Glomerular visceral epithelial cell (primary cell): ENCODE measurements at regions not wholly inside any gene's neighbourhood (a gene's known extent, or its start where the extent isn't known, plus 50 kb on each side); places are given as distances from the start of the nearest gene placed in this dataset.
"Not testable (repeated sequence)": the region's sequence is repeated elsewhere in the genome, so short reads cannot be mapped to it uniquely, and the experiment has no call there.

Experiments used
- DNase-seq: peaks from one replicate; pipeline ENCODE4 v3.0.0-alpha.2; 2016; ENCODE audit errors: extremely low spot score

DNA sequence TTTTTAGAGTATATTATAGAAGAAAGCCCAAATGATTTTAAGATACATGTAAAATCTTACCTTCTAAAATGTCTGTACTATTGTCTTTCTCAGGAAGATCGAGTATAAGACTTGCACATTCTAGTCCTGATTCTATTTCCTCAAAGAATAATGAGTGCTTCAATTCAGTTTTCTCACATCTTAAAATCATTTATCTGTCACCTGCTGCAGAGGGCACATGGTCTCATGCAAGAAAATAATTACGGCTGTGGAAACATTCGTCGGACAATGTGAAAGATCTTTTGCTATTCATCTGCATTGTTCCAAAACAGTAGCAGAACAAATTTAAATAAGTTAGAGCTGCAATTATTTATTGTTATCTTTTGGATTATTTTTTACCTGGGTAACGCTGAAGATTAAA, 1403.5 kb downstream of the PCDH9 start:
- DNase-seq = no peak

DNA sequence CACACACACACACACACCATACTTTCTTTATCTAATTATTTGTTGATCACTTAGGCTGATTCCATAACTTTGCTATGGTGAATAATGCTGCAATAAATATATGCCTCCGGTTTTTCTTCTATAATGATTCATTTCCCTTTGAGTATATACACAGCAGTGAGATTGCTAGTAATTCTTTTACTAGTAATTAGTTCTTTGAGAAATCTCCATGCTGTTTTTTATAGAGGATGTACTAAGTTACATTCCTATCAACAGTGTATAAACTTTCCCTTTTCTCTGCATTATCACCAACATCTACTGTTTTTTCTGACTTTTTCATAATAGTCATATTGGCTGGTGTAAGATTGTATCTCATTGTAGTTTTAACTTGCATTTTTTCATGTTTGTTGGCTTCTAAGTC, 1405.1 kb downstream of the PCDH9 start:
- DNase-seq = no peak

DNA sequence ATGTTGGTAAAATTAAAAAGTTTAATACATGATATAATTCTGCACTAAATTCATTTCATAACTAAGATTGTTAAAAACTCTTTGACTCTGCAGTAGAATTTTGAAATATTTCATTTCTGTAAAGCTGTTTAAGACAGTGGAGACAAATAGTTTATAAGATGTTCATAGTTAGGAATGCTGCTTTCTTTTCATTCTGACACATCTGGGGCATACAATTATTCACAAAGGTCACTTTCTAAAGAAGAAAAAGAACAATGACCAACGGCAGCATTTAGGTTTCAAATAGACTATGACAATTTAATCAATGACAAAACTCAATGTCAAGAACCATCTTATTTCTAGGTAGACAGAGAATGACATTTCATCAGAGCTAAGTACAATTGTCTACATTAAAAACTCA, 1422.1 kb downstream of the PCDH9 start:
- DNase-seq = no peak

DNA sequence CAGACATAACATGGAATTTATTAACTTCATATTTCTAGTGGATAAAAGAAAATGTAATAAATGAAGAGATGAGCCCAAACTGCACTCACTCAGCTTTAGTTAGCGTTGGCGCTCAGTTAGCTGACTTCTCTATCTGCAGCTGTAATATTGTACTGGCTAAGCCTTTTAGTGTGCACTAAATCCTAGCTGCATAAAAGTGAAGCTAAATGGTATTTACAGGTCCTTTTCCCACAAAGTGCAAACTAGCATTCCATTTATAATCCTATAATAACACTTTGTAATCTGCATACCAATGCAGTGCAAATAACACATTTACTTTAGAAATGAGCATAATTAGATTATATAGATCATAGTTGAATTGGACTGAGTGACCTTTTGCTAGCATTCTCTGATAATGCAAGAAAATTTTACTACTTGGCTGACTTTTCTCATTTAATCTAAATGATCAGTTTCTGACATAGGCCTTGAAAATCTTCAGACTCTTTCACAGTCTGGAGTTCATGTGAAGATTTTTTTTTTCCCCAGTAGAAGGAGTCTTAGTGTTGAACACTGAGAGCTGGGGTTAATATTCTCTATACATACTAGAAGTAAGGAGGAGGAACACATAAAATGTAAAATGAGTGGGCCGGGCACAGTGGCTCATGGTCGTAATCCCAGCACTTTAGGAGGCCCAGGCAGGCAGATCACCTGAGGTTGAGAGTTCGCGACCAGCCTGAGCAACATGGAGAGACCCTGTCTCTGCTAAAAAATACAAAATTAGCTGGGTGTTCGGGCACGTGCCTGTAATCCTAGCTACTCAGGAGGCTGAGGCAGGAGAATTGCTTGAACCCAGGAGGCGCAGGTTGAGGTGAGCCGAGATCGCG, 1426.4 kb downstream of the PCDH9 start:
- DNase-seq = no peak

DNA sequence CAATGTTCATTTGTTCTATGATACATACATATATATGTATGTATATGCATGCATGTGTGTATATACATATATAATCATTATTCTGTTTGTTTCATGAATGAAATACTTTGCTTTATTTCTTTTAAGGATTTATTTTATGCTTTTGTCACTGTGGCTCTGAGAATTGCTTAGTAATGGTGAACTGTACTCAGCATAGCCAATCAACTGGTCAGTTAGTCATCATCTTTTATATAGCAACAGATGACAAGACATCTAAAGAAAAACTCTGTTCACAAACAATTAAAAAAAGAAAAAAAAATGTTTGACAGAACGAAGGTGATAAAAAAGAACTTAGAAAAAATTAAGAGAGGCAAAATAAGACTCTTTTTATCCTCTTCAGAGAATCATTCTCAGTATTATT, 1440.3 kb downstream of the PCDH9 start:
- DNase-seq = no peak

DNA sequence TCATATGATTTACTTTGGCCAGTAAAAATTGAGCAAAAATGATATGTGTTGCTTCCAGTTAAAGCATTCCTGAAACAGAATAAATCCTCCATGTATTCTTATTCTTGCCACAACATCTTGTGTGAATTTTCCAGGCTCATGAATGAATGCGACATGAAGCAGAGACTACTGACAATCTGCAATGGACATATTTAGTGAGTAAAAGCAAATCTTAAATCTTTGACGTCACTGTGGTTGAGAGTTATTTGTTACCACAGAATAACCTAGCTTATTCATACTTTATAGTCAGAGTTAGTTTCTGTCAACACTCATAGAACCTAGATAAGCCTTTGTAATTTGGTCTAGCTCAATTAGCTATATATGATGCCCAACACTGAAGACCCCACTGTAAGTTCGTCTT, 1443.1 kb downstream of the PCDH9 start:
- no peak for DNase-seq

DNA sequence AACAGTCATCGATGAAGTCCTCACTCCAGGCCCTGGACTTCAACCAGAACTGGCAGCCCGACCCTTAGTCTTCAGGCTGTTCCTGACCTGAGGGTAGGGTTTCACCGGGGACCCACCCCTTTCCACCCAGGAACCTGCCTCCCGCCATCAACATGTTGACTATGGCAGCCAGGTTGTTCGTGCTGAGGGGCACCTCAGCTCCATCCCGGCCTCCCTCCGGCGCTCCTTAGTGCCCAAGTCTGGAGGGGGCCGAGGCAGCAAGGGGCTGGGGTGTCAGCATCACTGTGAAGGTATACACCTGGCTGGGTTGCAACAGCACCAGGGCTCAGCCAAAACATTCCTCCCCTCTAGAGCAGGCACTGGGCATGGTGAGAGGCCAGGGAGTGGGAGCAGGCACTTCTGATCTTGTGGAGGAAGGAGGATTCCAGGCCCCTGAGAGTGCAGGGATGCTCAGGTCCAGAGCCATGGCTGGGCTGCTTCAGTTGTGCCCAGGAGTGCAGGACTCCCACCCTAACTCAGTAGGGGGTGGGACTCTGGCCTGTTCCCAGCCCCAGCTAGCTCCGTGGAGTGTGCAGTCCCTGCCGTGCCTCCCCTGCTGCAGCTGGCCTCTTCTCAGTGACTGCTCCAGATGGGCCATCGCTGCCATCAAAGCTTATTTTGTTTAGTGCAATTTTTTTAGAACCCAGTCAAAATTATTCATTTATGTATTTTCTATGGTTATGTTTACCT, 1445.9 kb downstream of the PCDH9 start:
- no peak for DNase-seq

DNA sequence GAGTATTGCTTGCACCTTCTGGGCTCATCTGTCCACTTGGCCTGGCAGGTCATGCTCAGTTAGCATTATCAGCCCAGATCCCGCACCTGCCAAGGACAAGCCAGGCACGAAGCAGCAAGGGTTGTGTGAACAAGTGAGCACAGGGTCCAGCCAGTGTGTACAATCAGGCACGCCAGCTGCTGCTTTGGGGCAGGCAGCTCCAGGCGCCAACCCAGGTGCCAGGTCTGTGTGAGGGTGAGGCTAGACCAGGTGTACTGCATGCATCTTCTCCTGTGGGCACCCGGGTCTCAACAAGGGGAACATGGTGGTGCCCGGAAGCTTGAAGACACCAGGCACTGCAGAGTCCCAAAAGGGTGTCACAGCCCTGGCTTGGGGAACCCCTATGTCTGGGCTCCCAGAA, 1446.8 kb downstream of the PCDH9 start:
- DNase-seq = no peak

DNA sequence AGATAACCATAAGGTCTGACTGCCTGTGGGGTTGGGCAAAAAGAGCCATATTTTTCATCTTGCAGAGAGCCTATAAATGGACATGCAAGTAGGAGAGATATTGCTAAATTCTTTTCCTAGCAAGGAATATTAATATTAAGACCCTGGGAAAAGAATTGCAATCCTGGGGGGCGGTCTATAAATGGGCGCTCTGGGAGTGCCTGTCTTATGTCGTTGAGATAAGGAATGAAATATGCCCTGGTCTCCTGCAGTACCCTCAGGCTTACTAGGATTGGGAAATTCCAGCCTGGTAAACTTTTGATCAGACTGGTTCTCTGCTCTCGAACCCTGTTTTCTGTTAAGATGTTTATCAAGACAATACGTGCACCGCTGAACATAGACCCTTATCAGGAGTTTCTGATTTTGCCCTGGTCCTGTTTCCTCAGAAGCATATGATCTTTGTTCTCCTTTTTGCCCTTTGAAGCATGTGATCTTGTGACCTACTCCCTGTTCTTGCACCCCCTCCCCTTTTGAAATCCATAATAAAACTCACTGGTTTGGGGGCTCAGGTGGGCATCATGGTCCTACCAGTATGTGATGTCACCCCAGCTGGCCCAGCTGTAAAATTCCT, 1458.3 kb downstream of the PCDH9 start:
- not testable (repeated sequence) for DNase-seq

DNA sequence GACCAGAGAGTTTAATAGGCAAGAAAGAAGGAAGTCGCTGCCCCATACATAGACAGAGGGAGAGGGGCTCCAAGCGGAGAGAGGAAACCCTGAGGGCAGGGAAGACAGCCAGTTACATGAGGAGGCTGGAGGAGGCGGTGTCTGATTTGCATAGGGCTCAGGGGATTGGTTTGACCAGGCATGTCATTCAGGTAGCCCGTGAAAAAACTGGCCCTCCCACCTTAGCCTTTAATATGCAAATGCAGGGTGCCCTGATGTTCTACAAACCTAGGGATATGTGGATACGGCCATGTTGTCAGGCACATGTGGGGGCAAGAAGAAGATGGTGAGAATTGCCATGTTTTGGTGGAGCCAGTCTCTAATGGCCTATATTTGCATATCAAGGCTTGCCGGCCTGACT, 1461.6 kb downstream of the PCDH9 start:
- DNase-seq = no peak

DNA sequence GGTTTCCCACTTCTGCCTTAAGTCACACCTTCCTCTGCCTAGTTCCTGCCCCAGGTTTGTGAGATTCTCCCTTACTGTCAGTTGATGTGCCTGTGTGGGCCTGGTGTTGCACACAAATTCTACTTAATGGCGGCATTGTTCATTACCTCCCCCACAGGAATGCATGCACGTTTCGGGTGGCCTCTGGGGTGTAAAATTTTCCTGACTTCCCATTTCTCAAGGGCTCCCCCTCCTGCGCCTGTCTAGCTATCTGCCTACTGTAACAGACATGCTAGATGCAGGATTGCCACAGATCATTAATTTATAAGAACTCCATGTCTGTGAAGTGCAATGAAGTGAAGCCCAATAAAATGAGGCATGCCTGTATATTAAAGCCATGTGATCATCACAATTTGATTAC, 1466.3 kb downstream of the PCDH9 start:
- no peak for DNase-seq

DNA sequence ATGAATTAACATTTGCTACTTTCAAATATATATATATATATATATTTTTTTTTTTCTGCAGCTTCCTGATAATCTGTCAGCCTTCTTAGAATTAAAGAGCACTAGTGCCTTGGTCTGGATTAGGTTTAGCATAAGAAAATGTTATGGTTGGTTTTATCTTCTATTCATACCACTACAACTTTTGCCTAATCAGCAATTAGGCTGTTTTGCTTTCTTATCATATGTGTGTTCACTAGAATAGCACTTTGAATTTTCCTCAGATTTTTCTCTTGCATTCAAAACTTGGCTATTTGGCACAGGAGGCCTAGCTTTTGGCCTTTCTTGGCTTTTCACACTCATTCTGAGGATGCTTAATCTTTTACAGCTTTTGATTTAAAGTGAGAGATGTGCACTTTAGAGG, 1468.1 kb downstream of the PCDH9 start:
- DNase-seq = no peak

DNA sequence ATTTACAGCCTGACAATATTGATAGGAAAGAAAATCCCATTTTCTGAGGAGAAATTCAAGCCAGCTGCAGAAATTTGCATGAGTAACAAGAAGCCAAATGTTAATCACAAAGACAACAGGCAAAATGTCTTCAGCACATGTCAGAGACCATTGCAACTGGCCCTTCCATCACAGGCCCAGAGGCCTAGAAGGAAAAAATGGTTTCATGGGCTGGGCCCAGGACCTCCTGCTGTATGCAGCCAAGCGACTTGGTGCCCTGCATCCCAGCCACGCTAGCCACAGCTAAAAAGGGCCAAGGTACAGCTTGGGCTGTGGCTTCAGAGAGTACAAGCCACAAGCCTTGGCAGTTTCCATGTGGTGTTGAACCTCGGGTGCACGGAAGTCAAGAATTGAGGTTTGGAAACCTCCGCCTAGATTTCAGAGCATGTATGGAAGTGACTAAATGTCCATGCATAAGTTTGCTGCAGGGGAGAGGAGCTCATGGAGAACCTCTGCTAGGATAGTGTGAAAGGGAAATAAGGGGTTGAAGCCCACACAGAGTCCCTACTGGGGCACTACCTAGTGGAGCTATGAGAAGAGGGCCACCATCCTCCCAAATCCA, 1474.0 kb downstream of the PCDH9 start:
- no peak for DNase-seq

DNA sequence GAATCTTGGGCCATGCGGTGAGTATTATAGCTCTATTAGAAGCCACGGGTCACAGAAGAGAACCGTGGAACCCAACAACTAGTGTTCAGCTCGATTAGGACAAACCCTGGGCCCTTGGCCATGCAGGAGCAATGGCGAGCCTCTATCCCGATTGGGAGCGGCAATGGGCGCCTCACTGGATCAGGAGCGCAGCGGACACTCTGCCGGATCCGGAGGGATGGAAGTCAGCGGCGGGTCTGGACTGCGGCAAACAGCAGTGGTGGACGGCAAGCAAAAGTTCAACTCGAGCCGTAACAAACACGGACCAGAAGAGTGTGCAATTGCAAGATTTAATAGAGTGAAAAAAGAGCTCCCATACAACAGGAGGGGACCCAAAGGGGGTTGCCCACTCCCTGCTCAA, 1481.9 kb downstream of the PCDH9 start:
- DNase-seq = no peak

DNA sequence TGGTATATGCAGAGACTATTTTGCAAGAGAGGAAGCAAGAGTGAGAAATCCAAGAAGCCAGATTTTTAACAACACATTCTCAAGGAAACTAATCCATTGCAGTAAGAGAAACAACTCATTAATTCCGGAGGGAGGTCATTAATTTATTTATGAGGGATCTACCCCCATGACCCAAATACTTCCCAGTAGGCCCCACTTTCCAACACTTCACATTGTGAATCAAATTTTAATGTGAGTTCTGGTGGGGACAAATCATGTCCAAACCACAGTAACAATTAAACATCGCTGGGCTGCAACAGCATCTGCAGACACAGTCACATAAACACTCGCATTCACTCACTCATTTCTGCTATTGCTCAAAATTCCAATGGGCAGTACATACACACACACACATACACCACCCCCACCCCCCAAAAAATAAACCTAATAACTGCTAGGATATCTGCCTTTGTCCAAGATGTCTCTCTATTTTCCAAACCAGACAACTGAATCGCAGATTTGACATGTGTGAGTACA, 1483.7 kb downstream of the PCDH9 start:
- no peak for DNase-seq

DNA sequence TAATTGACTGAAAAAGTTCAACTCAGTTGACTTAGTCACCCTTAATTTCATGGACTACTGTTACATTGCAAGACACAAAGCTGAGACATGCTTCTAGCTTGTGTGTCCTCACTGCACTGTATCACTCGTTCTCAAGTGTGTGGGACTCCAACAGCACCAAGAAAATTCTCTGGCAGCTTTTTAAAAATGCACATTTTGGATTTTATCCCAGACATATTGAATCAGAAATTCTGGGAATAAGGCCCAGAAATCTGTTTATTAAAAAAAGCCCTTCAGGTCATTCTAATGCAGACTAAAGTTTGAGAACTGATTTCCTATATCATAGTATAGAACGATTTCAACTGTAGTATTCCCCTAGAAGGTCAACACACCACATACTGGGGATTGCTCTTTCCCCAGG, 1485.3 kb downstream of the PCDH9 start:
- DNase-seq = no peak

DNA sequence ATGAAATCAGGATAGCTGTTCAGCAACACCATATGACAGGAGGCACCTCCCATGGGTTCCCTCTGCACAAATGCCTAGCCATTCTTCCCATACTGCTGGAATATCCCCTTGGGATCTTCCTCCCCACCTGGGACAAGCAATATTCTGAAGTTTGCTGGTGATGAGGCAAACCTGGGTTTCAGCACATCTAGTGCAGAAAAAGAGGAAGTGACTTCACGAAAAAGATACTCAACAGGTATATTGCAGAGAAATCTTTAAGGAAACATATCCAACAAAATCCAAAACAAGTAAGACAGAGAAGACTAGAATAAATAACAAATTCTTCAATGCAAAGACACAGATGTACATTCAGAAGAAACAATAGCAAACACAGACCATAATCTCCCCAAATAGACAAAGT, 1497.0 kb downstream of the PCDH9 start:
- DNase-seq = no peak

DNA sequence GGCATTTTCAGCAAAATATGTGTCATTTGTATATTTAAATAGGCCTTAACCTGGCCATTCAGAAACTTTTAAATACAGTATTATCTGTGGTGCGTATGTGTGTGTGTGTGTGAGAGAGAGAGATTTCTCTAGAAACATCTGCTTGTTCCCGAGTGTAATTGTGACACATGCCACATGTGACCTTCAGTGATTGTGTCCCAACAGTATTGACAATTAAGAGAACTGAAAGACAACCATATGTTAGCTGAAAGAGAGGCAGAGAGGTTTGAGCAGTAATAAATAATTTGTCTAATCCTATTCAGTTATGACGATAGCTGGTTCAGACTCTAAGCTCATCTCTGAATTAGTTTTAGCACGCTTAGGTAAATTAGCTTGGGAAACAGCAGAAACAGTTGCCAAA, 1503.1 kb downstream of the PCDH9 start:
- DNase-seq = no peak

DNA sequence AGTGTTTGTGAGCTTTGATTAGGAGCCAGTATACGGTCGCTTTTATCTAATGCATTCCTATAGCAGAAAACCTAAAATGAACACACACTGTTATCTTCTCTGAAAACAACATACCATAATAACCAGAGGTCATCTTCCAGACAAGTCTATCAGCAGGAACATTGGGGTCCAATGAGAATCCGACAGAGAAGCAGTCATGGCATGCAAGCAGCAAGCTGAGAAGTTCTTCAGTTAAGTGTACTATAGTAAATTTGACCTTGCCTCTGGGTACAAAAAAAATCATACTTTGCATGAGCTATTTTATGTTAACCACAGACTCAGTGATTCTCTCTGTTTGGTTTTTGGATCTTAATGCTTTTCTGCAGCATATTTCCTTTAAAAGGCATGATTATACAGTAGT, 1505.1 kb downstream of the PCDH9 start:
- no peak for DNase-seq

DNA sequence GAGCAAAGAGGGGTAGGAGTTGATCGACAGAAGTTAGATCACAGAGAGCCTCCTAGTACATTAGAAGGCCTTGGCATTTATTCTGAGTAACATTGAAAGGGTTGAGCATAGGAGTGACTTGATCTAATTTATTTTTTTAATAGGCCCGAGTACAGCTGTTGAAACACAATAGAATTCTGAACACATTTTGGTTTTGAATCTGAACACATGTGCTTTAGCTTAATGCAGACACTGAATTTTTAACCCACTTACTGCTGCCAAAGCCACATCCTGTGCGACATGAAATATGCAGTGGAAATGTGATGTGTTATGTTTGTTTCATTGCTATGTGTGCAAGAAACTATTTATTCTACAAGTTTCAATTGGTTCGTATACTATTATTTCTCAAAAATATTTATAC, 1505.9 kb downstream of the PCDH9 start:
- DNase-seq = no peak

DNA sequence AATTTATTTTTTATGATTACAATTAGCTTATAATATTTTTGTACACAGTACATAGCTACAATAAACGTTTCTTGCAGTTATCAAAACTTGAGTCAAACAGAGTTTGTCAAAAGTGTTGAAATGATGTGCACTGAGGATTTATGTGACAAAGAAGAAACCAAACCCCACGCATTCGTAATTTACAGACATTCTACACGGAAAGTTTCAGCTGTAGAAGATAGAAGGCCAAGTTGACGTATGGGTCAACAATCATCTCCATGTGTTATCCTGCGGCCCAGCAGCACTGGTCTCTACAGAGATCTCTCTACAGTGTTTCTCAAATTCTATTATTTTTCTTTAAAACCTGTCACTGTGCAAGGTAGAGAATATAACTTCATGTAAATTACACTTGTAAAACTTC, 1507.6 kb downstream of the PCDH9 start:
- DNase-seq = no peak

DNA sequence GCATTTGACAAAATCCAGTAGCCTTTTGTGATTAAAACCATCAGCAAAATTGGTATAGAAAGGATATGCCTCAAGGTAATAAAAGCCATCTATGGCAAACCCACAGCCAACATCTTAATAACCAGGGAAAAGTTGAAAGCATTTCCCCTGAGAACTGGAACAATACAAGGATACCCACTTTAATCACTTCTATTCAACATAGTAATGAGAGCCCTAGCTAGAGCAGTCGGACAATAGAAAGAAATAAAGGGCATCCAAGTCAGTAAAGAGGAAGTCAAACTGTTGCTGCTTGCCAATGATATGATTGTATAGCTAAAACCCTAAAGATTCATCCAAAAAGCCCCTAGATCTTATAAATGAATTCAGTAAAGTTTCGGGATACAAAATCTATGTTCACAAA, 1510.3 kb downstream of the PCDH9 start:
- no peak for DNase-seq
